Liver (tissue), 8 donors: ENCODE measurements at regions not wholly inside any gene's neighbourhood (a gene's known extent, or its start where the extent isn't known, plus 50 kb on each side); places are given as distances from the start of the nearest gene placed in this dataset.

ENCODE experiments used
- DNase-seq: peaks from one replicate; pipeline ENCODE4 v3.0.0-alpha.2; 2017; ENCODE audit warnings: low spot score
- H3K27ac ChIP-seq, 2 donors: one replicate each; pipeline ENCODE4 v1.7.0; 2013; ENCODE audit warnings: inconsistent platforms in 2 of 2, low read length in 2 of 2, control low read depth in 1 of 2, low read depth in 1 of 2, mild to moderate bottlenecking in 1 of 2
- H3K27me3 ChIP-seq, 4 donors: one replicate each; pipeline versions ENCODE4 v1.6.1 to v1.7.0; 2013; ENCODE audit warnings: low read length in 3 of 4, inconsistent platforms in 1 of 4, mild to moderate bottlenecking in 1 of 4, moderate library complexity in 1 of 4; ENCODE audit not compliant: control insufficient read depth in 4 of 4, insufficient read depth in 4 of 4
- H3K36me3 ChIP-seq, 4 donors: one replicate each; pipeline versions ENCODE4 v1.6.1 to v1.7.0; 2013; ENCODE audit warnings: low read length in 3 of 4, mild to moderate bottlenecking in 3 of 4, low read depth in 1 of 4, moderate library complexity in 1 of 4; ENCODE audit not compliant: control insufficient read depth in 4 of 4, insufficient read depth in 3 of 4
- H3K4me1 ChIP-seq, 4 donors: one replicate each; pipeline versions ENCODE4 v1.6.1 to v1.7.0; 2013; ENCODE audit warnings: low read length in 3 of 4, mild to moderate bottlenecking in 3 of 4, moderate library complexity in 1 of 4; ENCODE audit not compliant: control insufficient read depth in 4 of 4, insufficient read depth in 4 of 4
- H3K4me3 ChIP-seq, 3 donors: one replicate each; pipeline versions ENCODE4 v1.6.1 to v1.7.0; 2013; ENCODE audit warnings: low read length in 3 of 3, control low read depth in 1 of 3, low read depth in 1 of 3, mild to moderate bottlenecking in 1 of 3
- H3K9ac ChIP-seq, 2 donors: one replicate each; pipeline ENCODE4 v1.7.0; 2013; ENCODE audit warnings: low read length in 2 of 2, mild to moderate bottlenecking in 2 of 2, moderate library complexity in 2 of 2, control low read depth in 1 of 2, low read depth in 1 of 2
- H3K9me3 ChIP-seq, 4 donors: one replicate each; pipeline versions ENCODE4 v1.6.1 to v1.7.0; 2013; ENCODE audit warnings: low read length in 3 of 4; ENCODE audit not compliant: control insufficient read depth in 4 of 4
- ATF3 ChIP-seq: IDR thresholded peaks from 2 replicates; pipeline ENCODE4 v1.6.1; 2016; ENCODE audit warnings: antibody characterized with exemption
- EGR1 ChIP-seq, 2 donors: IDR thresholded peaks; 2 replicates each; pipeline ENCODE4 v1.6.1; 2016 to 2018; ENCODE audit warnings: antibody characterized with exemption in 2 of 2, low read depth in 2 of 2
- FOXA1 ChIP-seq: IDR thresholded peaks from 2 replicates; pipeline ENCODE4 v1.6.1; 2016; ENCODE audit warnings: antibody characterized with exemption
- FOXA2 ChIP-seq: IDR thresholded peaks from 2 replicates; pipeline ENCODE4 v1.6.1; 2016; ENCODE audit warnings: antibody characterized with exemption
- GABPA ChIP-seq, 2 donors: IDR thresholded peaks in 1 of 2; conservative IDR thresholded peaks in 1 of 2; 2 replicates each; pipeline ENCODE4 v1.6.1; 2016; ENCODE audit warnings: antibody characterized with exemption in 2 of 2, mild to moderate bottlenecking in 1 of 2, moderate library complexity in 1 of 2
- HNF4A ChIP-seq, 2 donors: conservative IDR thresholded peaks; 2 replicates each; pipeline ENCODE4 v1.6.1; 2016; ENCODE audit warnings: antibody characterized with exemption in 2 of 2, mild to moderate bottlenecking in 2 of 2
- HNF4G ChIP-seq: IDR thresholded peaks from 2 replicates; pipeline ENCODE4 v1.6.1; 2016; ENCODE audit warnings: antibody characterized with exemption
- JUND ChIP-seq, 2 donors: IDR thresholded peaks; 2 replicates each; pipeline ENCODE4 v1.6.1; 2016; ENCODE audit warnings: antibody characterized with exemption in 2 of 2
- NR2F2 ChIP-seq: IDR thresholded peaks from 2 replicates; pipeline ENCODE4 v1.6.1; 2016; ENCODE audit warnings: antibody characterized with exemption
- RAD21 ChIP-seq, 2 donors: IDR thresholded peaks; 2 replicates each; pipeline ENCODE4 v1.6.1; 2016; ENCODE audit warnings: antibody characterized with exemption in 2 of 2, mild to moderate bottlenecking in 2 of 2
- REST ChIP-seq: IDR thresholded peaks from 2 replicates; pipeline ENCODE4 v1.6.1; 2016; ENCODE audit warnings: antibody characterized with exemption, mild to moderate bottlenecking
- RXRA ChIP-seq, 2 donors: IDR thresholded peaks; 2 replicates each; pipeline ENCODE4 v1.6.1; 2017 to 2018; ENCODE audit warnings: antibody characterized with exemption in 2 of 2, mild to moderate bottlenecking in 1 of 2
- SP1 ChIP-seq: IDR thresholded peaks from 2 replicates; pipeline ENCODE4 v1.6.1; 2018; ENCODE audit warnings: antibody characterized with exemption, mild to moderate bottlenecking
- TAF1 ChIP-seq: conservative IDR thresholded peaks from 2 replicates; pipeline ENCODE4 v1.6.1; 2016; ENCODE audit warnings: antibody characterized with exemption, mild to moderate bottlenecking
- YY1 ChIP-seq: IDR thresholded peaks from 2 replicates; pipeline ENCODE4 v1.6.1; 2016; ENCODE audit warnings: antibody characterized with exemption, mild to moderate bottlenecking
- WGBS: extraction: QIAGEN DNeasy Blood & Tissue Kit; methylation state at CpG from one replicate; pipeline ENCODE4 v1.1.7; 2013; 5-methylcytosine and 5-hydroxymethylcytosine counted together
- TF ChIP-seq, protein P1 (sequence below): fragments of 150-350 bp; IDR thresholded peaks from 2 replicates; pipeline ENCODE4 v1.5.1; 2017; ENCODE audit warnings: improper control_type of control experiment, low read depth, low read length; ENCODE audit not compliant: missing input control
- TF ChIP-seq, protein P2 (sequence below): IDR thresholded peaks from 2 replicates; pipeline ENCODE4 v1.6.1; 2016; ENCODE audit warnings: antibody characterized with exemption
- TF ChIP-seq, protein P3 (sequence below): IDR thresholded peaks from 2 replicates; pipeline ENCODE4 v1.6.1; 2016; ENCODE audit warnings: antibody characterized with exemption
- donor health status: healthy.
- donor health status: healthy.
- donor health status: healthy.
- donor health status: healthy.
- donor health status: healthy.

GRCh38 chr2:220070349-220070748, 442.9 kb downstream of the SLC4A3 start (continued):
- TF ChIP-seq, protein P1, sequence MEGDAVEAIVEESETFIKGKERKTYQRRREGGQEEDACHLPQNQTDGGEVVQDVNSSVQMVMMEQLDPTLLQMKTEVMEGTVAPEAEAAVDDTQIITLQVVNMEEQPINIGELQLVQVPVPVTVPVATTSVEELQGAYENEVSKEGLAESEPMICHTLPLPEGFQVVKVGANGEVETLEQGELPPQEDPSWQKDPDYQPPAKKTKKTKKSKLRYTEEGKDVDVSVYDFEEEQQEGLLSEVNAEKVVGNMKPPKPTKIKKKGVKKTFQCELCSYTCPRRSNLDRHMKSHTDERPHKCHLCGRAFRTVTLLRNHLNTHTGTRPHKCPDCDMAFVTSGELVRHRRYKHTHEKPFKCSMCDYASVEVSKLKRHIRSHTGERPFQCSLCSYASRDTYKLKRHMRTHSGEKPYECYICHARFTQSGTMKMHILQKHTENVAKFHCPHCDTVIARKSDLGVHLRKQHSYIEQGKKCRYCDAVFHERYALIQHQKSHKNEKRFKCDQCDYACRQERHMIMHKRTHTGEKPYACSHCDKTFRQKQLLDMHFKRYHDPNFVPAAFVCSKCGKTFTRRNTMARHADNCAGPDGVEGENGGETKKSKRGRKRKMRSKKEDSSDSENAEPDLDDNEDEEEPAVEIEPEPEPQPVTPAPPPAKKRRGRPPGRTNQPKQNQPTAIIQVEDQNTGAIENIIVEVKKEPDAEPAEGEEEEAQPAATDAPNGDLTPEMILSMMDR: no peak
- TF ChIP-seq RAD21 (IDR thresholded peaks at IDR 0.05): no peak
- no peak for TF ChIP-seq YY1
- no peak for TF ChIP-seq SP1
- TF ChIP-seq HNF4A (conservative IDR thresholded peaks at IDR 0.05): no peak
- TF ChIP-seq TAF1: no peak
- no peak for TF ChIP-seq HNF4G

GRCh38 chr2:220071696-220072095, 444.3 kb downstream of the SLC4A3 start:
- no peaks in the 10 kb centered on the region for H3K36me3 ChIP-seq
- no peak for DNase-seq
- 70% methylated on average over 5 of the region's 5 CpGs for WGBS

More at GRCh38 chr2:220071696-220072095, 444.3 kb downstream of the SLC4A3 start:
- Histone ChIP-seq H3K4me1 (no peaks in the 10 kb centered on the region), H3K27me3 (peaks cover 0 to 7% (median 2%) of the 10 kb centered on the region in 4 donors), H3K9me3 (no peaks in the 10 kb centered on the region), H3K27ac (no peak overlapping the region), H3K9ac (no peak overlapping the region), H3K4me3 (no peak overlapping the region)
- TF ChIP-seq JUND (IDR thresholded peaks at IDR 0.05) (no peak), FOXA1 (no peak), NR2F2 (no peak), RXRA (IDR thresholded peaks at IDR 0.05) (no peak), HNF4G (no peak), ATF3 (no peak), REST (no peak), FOXA2 (no peak), EGR1 (IDR thresholded peaks at IDR 0.05; ENCODE audit: low read depth in 2 of 2) (no peak), RAD21 (IDR thresholded peaks at IDR 0.05) (no peak), SP1 (no peak), GABPA (IDR thresholded peaks at IDR 0.05 in 1 of 2, conservative IDR thresholded peaks at IDR 0.05 in 1 of 2) (no peak)
- TF ChIP-seq, protein P2, sequence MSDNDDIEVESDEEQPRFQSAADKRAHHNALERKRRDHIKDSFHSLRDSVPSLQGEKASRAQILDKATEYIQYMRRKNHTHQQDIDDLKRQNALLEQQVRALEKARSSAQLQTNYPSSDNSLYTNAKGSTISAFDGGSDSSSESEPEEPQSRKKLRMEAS: no peak
- TF ChIP-seq, protein P3, sequence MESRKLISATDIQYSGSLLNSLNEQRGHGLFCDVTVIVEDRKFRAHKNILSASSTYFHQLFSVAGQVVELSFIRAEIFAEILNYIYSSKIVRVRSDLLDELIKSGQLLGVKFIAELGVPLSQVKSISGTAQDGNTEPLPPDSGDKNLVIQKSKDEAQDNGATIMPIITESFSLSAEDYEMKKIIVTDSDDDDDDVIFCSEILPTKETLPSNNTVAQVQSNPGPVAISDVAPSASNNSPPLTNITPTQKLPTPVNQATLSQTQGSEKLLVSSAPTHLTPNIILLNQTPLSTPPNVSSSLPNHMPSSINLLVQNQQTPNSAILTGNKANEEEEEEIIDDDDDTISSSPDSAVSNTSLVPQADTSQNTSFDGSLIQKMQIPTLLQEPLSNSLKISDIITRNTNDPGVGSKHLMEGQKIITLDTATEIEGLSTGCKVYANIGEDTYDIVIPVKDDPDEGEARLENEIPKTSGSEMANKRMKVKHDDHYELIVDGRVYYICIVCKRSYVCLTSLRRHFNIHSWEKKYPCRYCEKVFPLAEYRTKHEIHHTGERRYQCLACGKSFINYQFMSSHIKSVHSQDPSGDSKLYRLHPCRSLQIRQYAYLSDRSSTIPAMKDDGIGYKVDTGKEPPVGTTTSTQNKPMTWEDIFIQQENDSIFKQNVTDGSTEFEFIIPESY: no peak
- TF ChIP-seq, protein P1: no peak
